GM19328 (cell line): ENCODE measurements at regions not wholly inside any gene's neighbourhood (a gene's known extent, or its start where the extent isn't known, plus 50 kb on each side); places are given as distances from the start of the nearest gene placed in this dataset.
"Not testable (repeated sequence)": the region's sequence is repeated elsewhere in the genome, so short reads cannot be mapped to it uniquely, and the experiment has no call there.

Experiments
- ATAC-seq: cut with Tn5 transposase; IDR thresholded peaks from one replicate; pipeline ENCODE4 v1.9.1; 2021; ENCODE audit warnings: mild to moderate bottlenecking, moderate library complexity; ENCODE audit not compliant: unreplicated experiment

GRCh38 chr21:8194042-8194441, 2327.3 kb upstream of the TPTE start:
- not testable (repeated sequence) for ATAC-seq

- not testable (repeated sequence) for ATAC-seq
These were observed 2323.9 kb upstream of the TPTE start for GRCh38 chr21:8197377-8198027.

- not testable (repeated sequence) for ATAC-seq
These were observed 2316.1 kb upstream of the TPTE start for GRCh38 chr21:8205094-8205891.

- not testable (repeated sequence) for ATAC-seq
These were observed 2315.5 kb upstream of the TPTE start for GRCh38 chr21:8205892-8206188.

GRCh38 chr21:8212986-8213550, 2308.3 kb upstream of the TPTE start:
- not testable (repeated sequence) for ATAC-seq

- ATAC-seq, result not testable (repeated sequence)
These were observed 2306.8 kb upstream of the TPTE start for GRCh38 chr21:8214539-8214938.

GRCh38 chr21:8229366-8230150, 2291.8 kb upstream of the TPTE start:
- not testable (repeated sequence) for ATAC-seq

GRCh38 chr21:8231252-8231651, 2290.1 kb upstream of the TPTE start:
- ATAC-seq, result not testable (repeated sequence)

GRCh38 chr21:8233000-8233399, 2288.4 kb upstream of the TPTE start:
- not testable (repeated sequence) for ATAC-seq

GRCh38 chr21:8234059-8234458, 2287.3 kb upstream of the TPTE start:
- ATAC-seq, result not testable (repeated sequence)

GRCh38 chr21:8244723-8245641, 2276.4 kb upstream of the TPTE start:
- peak; percentile 34 for ATAC-seq

GRCh38 chr21:8245642-8246402, 2275.6 kb upstream of the TPTE start:
- ATAC-seq, result peak; percentile 69

GRCh38 chr21:8251701-8252100, 2269.7 kb upstream of the TPTE start:
- ATAC-seq, result not testable (repeated sequence)

- ATAC-seq, result not testable (repeated sequence)
These were observed 2266.3 kb upstream of the TPTE start for GRCh38 chr21:8255094-8255493.

GRCh38 chr21:8257083-8257799, 2264.1 kb upstream of the TPTE start:
- ATAC-seq, result not testable (repeated sequence)

- ATAC-seq, result not testable (repeated sequence)
These were observed 2261.2 kb upstream of the TPTE start for GRCh38 chr21:8260065-8260627.
